Right cardiac atrium (tissue), 5 donors: ENCODE measurements at regions not wholly inside any gene's neighbourhood (a gene's known extent, or its start where the extent isn't known, plus 50 kb on each side); places are given as distances from the start of the nearest gene placed in this dataset.

Experiments used
- ATAC-seq, 2 donors: fragments of 200-7000 bp; cut with Tn5 transposase; one replicate each; pipeline versions ENCODE4 v1.8.0 to v1.9.1; 2020; ENCODE audit warnings: moderate library complexity in 2 of 2, mild to moderate bottlenecking in 1 of 2
- DNase-seq, 3 donors: peaks; one replicate each; pipeline ENCODE4 v3.0.0-alpha.2; 2020
- H3K27ac ChIP-seq: one replicate; pipeline ENCODE4 v1.5.1; 2013; ENCODE audit warnings: mild to moderate bottlenecking, low read length, control low read depth, moderate library complexity
- H3K27me3 ChIP-seq: one replicate; pipeline ENCODE4 v1.6.1; 2013; ENCODE audit not compliant: control insufficient read depth, insufficient read depth
- H3K4me1 ChIP-seq: one replicate; pipeline ENCODE4 v1.6.1; 2013; ENCODE audit warnings: low read length; ENCODE audit not compliant: control insufficient read depth, insufficient read depth
- H3K4me3 ChIP-seq: one replicate; pipeline ENCODE4 v1.5.1; 2013; ENCODE audit warnings: low read length, control low read depth
- H3K9me3 ChIP-seq: one replicate; pipeline ENCODE4 v1.6.1; 2013; ENCODE audit warnings: low read length; ENCODE audit not compliant: control insufficient read depth
- WGBS: extraction: QIAGEN DNeasy Blood & Tissue Kit; methylation state at CpG from one replicate; pipeline ENCODE4 v1.1.7; 2013; 5-methylcytosine and 5-hydroxymethylcytosine counted together
- intact Hi-C, 4 donors: fragments of 100-400 bp; cut with DNase I; formaldehyde crosslinking; loops; one replicate each; pipeline versions ENCODE4 v1.11.0 to v1.14.0; 2022 to 2023
- donor health status: healthy with polysubstance abuse.
- donor health status: DM: no; HTN: yes; CAD: no.
- donor health status: DM: no; HTN: no; CAD: no.
- donor health status: DM: no; HTN: yes; CAD: no; lungs with severe emphysema.
- donor health status: DM: yes; HTN: yes; CAD: no.

- WGBS: 40% methylated on average over 3 of the region's 3 CpGs
- H3K4me3 ChIP-seq: no peak overlapping the region
- H3K9me3 ChIP-seq: no peaks in the 10 kb centered on the region
- no peak overlapping the region for H3K27ac ChIP-seq
- ATAC-seq (peak; percentile 18 to 29), DNase-seq (peak in 2 of 3 donors; percentile 53 to 75)
- H3K27me3 ChIP-seq: no peaks in the 10 kb centered on the region
- intact Hi-C loops: no loop called here
- H3K4me1 ChIP-seq: no peaks in the 10 kb centered on the region
Measured at GRCh38 chr20:39829256-39829655, 859.8 kb downstream of the MAFB start.

- 70% methylated on average over 3 of the region's 3 CpGs for WGBS
- Histone ChIP-seq H3K27ac (no peak overlapping the region), H3K27me3 (no peaks in the 10 kb centered on the region), H3K4me1 (no peaks in the 10 kb centered on the region), H3K9me3 (no peaks in the 10 kb centered on the region), H3K4me3 (no peak overlapping the region)
- ATAC-seq (no peak), DNase-seq (no peak)
- intact Hi-C loops: no loop called here
Measured at GRCh38 chr20:39825950-39826349, 863.1 kb downstream of the MAFB start.

GRCh38 chr20:39825524-39825923 is 863.4 kb downstream of the DHX35 start:
- Histone ChIP-seq H3K27ac (no peak overlapping the region), H3K9me3 (no peaks in the 10 kb centered on the region), H3K4me3 (no peak overlapping the region), H3K4me1 (no peaks in the 10 kb centered on the region), H3K27me3 (no peaks in the 10 kb centered on the region)
- no peak for ATAC-seq
- 82% methylated on average over 3 of the region's 3 CpGs for WGBS
- intact Hi-C loops: no loop called here
- no peak for DNase-seq

- WGBS: 70% methylated on average over 4 of the region's 4 CpGs
- ATAC-seq: no peak
- Histone ChIP-seq H3K4me3 (no peak overlapping the region), H3K9me3 (no peaks in the 10 kb centered on the region), H3K4me1 (no peaks in the 10 kb centered on the region), H3K27ac (no peak overlapping the region), H3K27me3 (no peaks in the 10 kb centered on the region)
- intact Hi-C loops: no loop called here
- no peak for DNase-seq
Measured at GRCh38 chr20:39823224-39823623, 861.1 kb downstream of the DHX35 start.

GRCh38 chr20:39822667-39823066 is 860.5 kb downstream of the DHX35 start:
- intact Hi-C loops: no loop called here
- 61% methylated on average over 3 of the region's 3 CpGs for WGBS
- ATAC-seq (peak in 1 of 2 donors; percentile 45), DNase-seq (no peak)
- H3K9me3 ChIP-seq: no peaks in the 10 kb centered on the region
- H3K4me3 ChIP-seq: no peak overlapping the region
- H3K27ac ChIP-seq: no peak overlapping the region
- H3K27me3 ChIP-seq: no peaks in the 10 kb centered on the region
- H3K4me1 ChIP-seq: no peaks in the 10 kb centered on the region

GRCh38 chr20:39813190-39813829 is 851.2 kb downstream of the DHX35 start:
- WGBS: 92% methylated on average over 6 of the region's 6 CpGs
- Histone ChIP-seq H3K4me3 (no peak overlapping the region), H3K27me3 (no peaks in the 10 kb centered on the region), H3K27ac (no peak overlapping the region), H3K9me3 (no peaks in the 10 kb centered on the region), H3K4me1 (no peaks in the 10 kb centered on the region)
- ATAC-seq (no peak), DNase-seq (no peak)
- intact Hi-C loops: no loop called here

GRCh38 chr20:39812116-39812515 is 850.0 kb downstream of the DHX35 start:
- ATAC-seq (no peak), DNase-seq (no peak)
- Histone ChIP-seq H3K27ac (no peak overlapping the region), H3K4me3 (no peak overlapping the region), H3K4me1 (no peaks in the 10 kb centered on the region), H3K9me3 (no peaks in the 10 kb centered on the region), H3K27me3 (no peaks in the 10 kb centered on the region)
- WGBS: 88% methylated on average over 2 of the region's 2 CpGs
- intact Hi-C loops: no loop called here

GRCh38 chr20:39810309-39810708 is 848.2 kb downstream of the DHX35 start:
- Histone ChIP-seq H3K4me1 (no peaks in the 10 kb centered on the region), H3K27ac (no peak overlapping the region), H3K27me3 (no peaks in the 10 kb centered on the region), H3K4me3 (no peak overlapping the region), H3K9me3 (no peaks in the 10 kb centered on the region)
- 52% methylated on average over 2 of the region's 2 CpGs for WGBS
- intact Hi-C loops: no loop called here
- DNase-seq (no peak), ATAC-seq (no peak)

GRCh38 chr20:39808613-39809012 is 846.5 kb downstream of the DHX35 start:
- no peak for ATAC-seq
- DNase-seq: no peak
- intact Hi-C loops: no loop called here
- Histone ChIP-seq H3K4me1 (no peaks in the 10 kb centered on the region), H3K9me3 (no peaks in the 10 kb centered on the region), H3K4me3 (no peak overlapping the region), H3K27me3 (no peaks in the 10 kb centered on the region), H3K27ac (no peak overlapping the region)
- 62% methylated on average over 1 of the region's 1 CpG for WGBS

GRCh38 chr20:39800548-39800947 is 838.4 kb downstream of the DHX35 start:
- DNase-seq (peak; percentile 53 to 83 (median 73)), ATAC-seq (peak; percentile 86 to 88)
- intact Hi-C loops: no loop called here
- no peaks in the 10 kb centered on the region for H3K27me3 ChIP-seq
- no peak overlapping the region for H3K27ac ChIP-seq
- 11% methylated on average over 1 of the region's 1 CpG for WGBS
- no peaks in the 10 kb centered on the region for H3K4me1 ChIP-seq
- no peak overlapping the region for H3K4me3 ChIP-seq
- no peaks in the 10 kb centered on the region for H3K9me3 ChIP-seq

GRCh38 chr20:39800111-39800510 is 838.0 kb downstream of the DHX35 start:
- Histone ChIP-seq H3K4me3 (no peak overlapping the region), H3K27me3 (no peaks in the 10 kb centered on the region), H3K9me3 (no peaks in the 10 kb centered on the region), H3K27ac (no peak overlapping the region), H3K4me1 (no peaks in the 10 kb centered on the region)
- no peak for DNase-seq
- 62% methylated on average over 2 of the region's 2 CpGs for WGBS
- peak in 1 of 2 donors; percentile 47 for ATAC-seq
- intact Hi-C loops: no loop called here

GRCh38 chr20:39799366-39799965 is 837.3 kb downstream of the DHX35 start:
- intact Hi-C loops: no loop called here
- no peak overlapping the region for H3K4me3 ChIP-seq
- H3K27ac ChIP-seq: no peak overlapping the region
- ATAC-seq: no peak
- WGBS: 75% methylated on average over 2 of the region's 2 CpGs
- no peaks in the 10 kb centered on the region for H3K9me3 ChIP-seq
- H3K27me3 ChIP-seq: no peaks in the 10 kb centered on the region
- no peaks in the 10 kb centered on the region for H3K4me1 ChIP-seq
- DNase-seq: no peak
